HG03469 (cell line): ENCODE measurements at regions not wholly inside any gene's neighbourhood (a gene's known extent, or its start where the extent isn't known, plus 50 kb on each side); places are given as distances from the start of the nearest gene placed in this dataset.

Experiments
- ATAC-seq: cut with Tn5 transposase; IDR thresholded peaks from one replicate; pipeline ENCODE4 v1.9.1; 2021; ENCODE audit warnings: mild to moderate bottlenecking, moderate library complexity, moderate number of reproducible peaks; ENCODE audit not compliant: unreplicated experiment

- ATAC-seq, result no peak
Measured at GRCh38 chr6:87995461-87995860, 52.2 kb upstream of the SPACA1 start.

- ATAC-seq, result no peak
Measured at GRCh38 chr6:87993356-87993755, 54.3 kb upstream of the SPACA1 start.

- no peak for ATAC-seq
Measured at GRCh38 chr6:87990871-87991270, 56.8 kb upstream of the SPACA1 start.

- ATAC-seq, result no peak
Measured at GRCh38 chr6:87982134-87982533, 65.5 kb upstream of the SPACA1 start.

GRCh38 chr6:87979737-87980136 lies 67.9 kb upstream of the SPACA1 start:
- ATAC-seq, result no peak

GRCh38 chr6:87976616-87977015 lies 71.0 kb upstream of the SPACA1 start:
- no peak for ATAC-seq

GRCh38 chr6:87975561-87975960 lies 72.1 kb upstream of the SPACA1 start:
- no peak for ATAC-seq

- ATAC-seq, result no peak
Measured at GRCh38 chr6:87972279-87972678, 75.4 kb upstream of the SPACA1 start.

- ATAC-seq, result no peak
Measured at GRCh38 chr6:87971605-87972262, 75.9 kb upstream of the SPACA1 start.

GRCh38 chr6:87968435-87969278 lies 79.0 kb upstream of the SPACA1 start:
- no peak for ATAC-seq

GRCh38 chr6:87965806-87966205 lies 81.8 kb upstream of the SPACA1 start:
- no peak for ATAC-seq

- ATAC-seq, result no peak
Measured at GRCh38 chr6:87959083-87959482, 88.6 kb upstream of the SPACA1 start.

- no peak for ATAC-seq
Measured at GRCh38 chr6:87951751-87952150, 95.9 kb upstream of the SPACA1 start.

- ATAC-seq, result no peak
Measured at GRCh38 chr6:87950614-87951013, 97.0 kb upstream of the SPACA1 start.

- ATAC-seq, result no peak
Measured at GRCh38 chr6:87949194-87949593, 98.4 kb upstream of the SPACA1 start.

- ATAC-seq, result no peak
Measured at GRCh38 chr6:87946669-87947068, 101.0 kb upstream of the SPACA1 start.

GRCh38 chr6:87945966-87946365 lies 101.7 kb upstream of the SPACA1 start:
- ATAC-seq, result no peak

- ATAC-seq, result no peak
Measured at GRCh38 chr6:87945181-87945580, 102.5 kb upstream of the SPACA1 start.

GRCh38 chr6:87944541-87944954 lies 103.1 kb upstream of the SPACA1 start:
- no peak for ATAC-seq

- ATAC-seq, result no peak
Measured at GRCh38 chr6:87943191-87943590, 104.5 kb upstream of the SPACA1 start.

GRCh38 chr6:87941556-87942358 lies 105.9 kb upstream of the SPACA1 start:
- ATAC-seq, result no peak

- no peak for ATAC-seq
Measured at GRCh38 chr6:87939776-87940175, 107.9 kb upstream of the SPACA1 start.
